HEK293 (cell line): ENCODE measurements at regions not wholly inside any gene's neighbourhood (a gene's known extent, or its start where the extent isn't known, plus 50 kb on each side); places are given as distances from the start of the nearest gene placed in this dataset.

Experiments
- CTCF ChIP-seq: fragments of 450-650 bp; formaldehyde crosslinking; IDR thresholded peaks from 2 replicates; pipeline ENCODE4 v1.5.1; 2016; ENCODE audit warnings: missing biosample characterization, missing genetic modification characterization
- ZNF211 ChIP-seq: fragments of 450-650 bp; formaldehyde crosslinking; IDR thresholded peaks from 2 replicates; pipeline ENCODE4 v1.5.1; 2016; ENCODE audit warnings: low read depth, missing biosample characterization, missing genetic modification characterization
- ZNF549 ChIP-seq: fragments of 450-650 bp; IDR thresholded peaks from 2 replicates; pipeline ENCODE4 v1.5.1; 2018; ENCODE audit warnings: missing biosample characterization, missing genetic modification characterization, mild to moderate bottlenecking, inconsistent platforms, moderate library complexity
- ZNF692 ChIP-seq: fragments of 450-650 bp; formaldehyde crosslinking; IDR thresholded peaks from 2 replicates; pipeline ENCODE4 v1.5.1; 2016; ENCODE audit warnings: missing biosample characterization, missing genetic modification characterization

DNA sequence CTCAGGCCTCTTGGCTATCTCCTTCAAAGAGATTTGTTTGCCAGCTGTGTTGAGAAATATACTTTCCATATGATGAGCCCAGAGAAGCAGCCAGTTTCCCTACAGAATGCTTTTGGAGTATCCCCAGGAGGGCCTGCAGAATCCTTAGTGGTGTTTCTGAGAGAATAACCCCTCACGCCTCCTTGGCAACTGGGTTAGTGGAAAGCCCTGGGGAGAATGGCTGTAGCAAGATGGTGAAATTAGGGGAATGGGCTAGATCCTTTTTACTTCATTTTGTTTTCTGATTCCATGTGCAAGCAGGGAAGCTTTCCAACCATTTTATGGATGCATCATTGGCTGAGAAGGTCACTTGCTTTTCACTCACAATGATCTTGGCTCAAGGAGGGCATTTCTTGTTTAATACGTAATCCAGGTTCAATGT is 364.6 kb downstream of the DMRT2 start:
- TF ChIP-seq CTCF = no peak
- no peak for TF ChIP-seq ZNF211 (tag by site-specific recombination)
- TF ChIP-seq ZNF692 (tag by site-specific recombination) = no peak
- TF ChIP-seq ZNF549 (tag by site-specific recombination) = no peak
